Glutamatergic neuron (in vitro differentiated cells): ENCODE measurements at regions not wholly inside any gene's neighbourhood (a gene's known extent, or its start where the extent isn't known, plus 50 kb on each side); places are given as distances from the start of the nearest gene placed in this dataset.

Experiments used
- DNase-seq: peaks from one replicate; pipeline ENCODE4 v3.0.0; 2022
- H3K27ac Mint-ChIP-seq: one replicate; pipeline ENCODE4 v1.8.0; 2020; ENCODE audit warnings: mild to moderate bottlenecking, mixed read lengths, inconsistent platforms; ENCODE audit not compliant: unreplicated experiment
- H3K27me3 Mint-ChIP-seq: one replicate; pipeline ENCODE4 v1.8.0; 2020; ENCODE audit warnings: mild to moderate bottlenecking, moderate library complexity, mixed read lengths, inconsistent platforms; ENCODE audit not compliant: unreplicated experiment
- H3K36me3 Mint-ChIP-seq: one replicate; pipeline ENCODE4 v1.8.0; 2020; ENCODE audit warnings: mild to moderate bottlenecking, mixed read lengths, inconsistent platforms; ENCODE audit not compliant: unreplicated experiment
- H3K4me1 Mint-ChIP-seq: one replicate; pipeline ENCODE4 v1.8.0; 2020; ENCODE audit warnings: mild to moderate bottlenecking, low read depth, mixed read lengths, inconsistent platforms; ENCODE audit not compliant: unreplicated experiment
- H3K4me3 Mint-ChIP-seq: one replicate; pipeline ENCODE4 v1.8.0; 2020; ENCODE audit warnings: mild to moderate bottlenecking, mixed read lengths, inconsistent platforms; ENCODE audit not compliant: unreplicated experiment
- H3K9me3 Mint-ChIP-seq: one replicate; pipeline ENCODE4 v1.8.0; 2020; ENCODE audit warnings: mild to moderate bottlenecking, moderate library complexity, mixed read lengths, inconsistent platforms; ENCODE audit not compliant: unreplicated experiment
- TF ChIP-seq, protein P1 (sequence below): fragments of 200-600 bp; sonication (generic); IDR thresholded peaks from one replicate; pipeline ENCODE4 v1.5.0; 2021; ENCODE audit not compliant: partially characterized antibody, unreplicated experiment

DNA sequence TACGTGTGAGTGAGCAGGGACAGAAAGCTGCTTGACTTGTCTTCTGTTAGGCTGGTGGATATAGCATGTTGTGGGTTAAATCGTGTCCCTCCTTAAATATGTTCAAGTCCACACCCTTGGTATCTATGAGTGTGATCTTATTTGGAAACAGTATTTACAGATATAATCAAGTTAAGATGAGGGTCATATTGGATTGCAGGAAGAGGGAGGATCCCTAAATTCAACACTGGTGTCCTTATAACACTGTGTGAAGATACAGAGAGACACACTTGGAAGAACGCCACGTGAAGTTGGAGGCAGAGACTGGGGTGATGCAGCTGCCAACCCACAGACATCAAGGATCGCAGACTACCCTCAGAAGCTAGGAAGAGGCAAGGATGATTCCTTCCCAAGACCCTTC is 275.2 kb upstream of the SSTR1 start:
- no peaks in the 10 kb centered on the region for H3K27me3 Mint-ChIP-seq
- H3K36me3 Mint-ChIP-seq = no peaks in the 10 kb centered on the region
- TF ChIP-seq, protein P1, sequence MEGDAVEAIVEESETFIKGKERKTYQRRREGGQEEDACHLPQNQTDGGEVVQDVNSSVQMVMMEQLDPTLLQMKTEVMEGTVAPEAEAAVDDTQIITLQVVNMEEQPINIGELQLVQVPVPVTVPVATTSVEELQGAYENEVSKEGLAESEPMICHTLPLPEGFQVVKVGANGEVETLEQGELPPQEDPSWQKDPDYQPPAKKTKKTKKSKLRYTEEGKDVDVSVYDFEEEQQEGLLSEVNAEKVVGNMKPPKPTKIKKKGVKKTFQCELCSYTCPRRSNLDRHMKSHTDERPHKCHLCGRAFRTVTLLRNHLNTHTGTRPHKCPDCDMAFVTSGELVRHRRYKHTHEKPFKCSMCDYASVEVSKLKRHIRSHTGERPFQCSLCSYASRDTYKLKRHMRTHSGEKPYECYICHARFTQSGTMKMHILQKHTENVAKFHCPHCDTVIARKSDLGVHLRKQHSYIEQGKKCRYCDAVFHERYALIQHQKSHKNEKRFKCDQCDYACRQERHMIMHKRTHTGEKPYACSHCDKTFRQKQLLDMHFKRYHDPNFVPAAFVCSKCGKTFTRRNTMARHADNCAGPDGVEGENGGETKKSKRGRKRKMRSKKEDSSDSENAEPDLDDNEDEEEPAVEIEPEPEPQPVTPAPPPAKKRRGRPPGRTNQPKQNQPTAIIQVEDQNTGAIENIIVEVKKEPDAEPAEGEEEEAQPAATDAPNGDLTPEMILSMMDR = no peak
- no peaks in the 10 kb centered on the region for H3K9me3 Mint-ChIP-seq
- H3K4me3 Mint-ChIP-seq = no peak overlapping the region
- no peak for DNase-seq
- H3K27ac Mint-ChIP-seq = no peak overlapping the region
- H3K4me1 Mint-ChIP-seq = peaks cover 3% of the 10 kb centered on the region

DNA sequence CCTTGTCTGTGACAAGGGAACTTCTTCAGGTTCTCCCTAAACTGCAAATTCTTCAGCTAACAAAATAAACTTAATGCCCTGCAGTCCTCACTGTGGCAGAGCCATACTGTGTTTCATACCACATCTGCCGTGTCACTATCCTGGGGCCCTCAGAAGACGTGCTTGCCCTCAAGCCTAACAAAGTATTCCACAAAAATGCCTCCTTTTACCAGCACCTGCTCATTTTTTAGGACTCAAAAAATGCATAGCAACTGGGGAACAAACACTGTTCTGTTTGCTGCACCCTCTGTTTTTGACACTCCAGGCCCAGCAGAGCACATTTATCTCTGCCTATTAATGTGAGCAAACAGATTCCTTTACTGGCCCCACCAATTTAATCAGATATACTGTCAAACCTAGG is 270.7 kb upstream of the SSTR1 start:
- Mint-ChIP-seq H3K9me3 (no peaks in the 10 kb centered on the region), H3K36me3 (no peaks in the 10 kb centered on the region)

DNA sequence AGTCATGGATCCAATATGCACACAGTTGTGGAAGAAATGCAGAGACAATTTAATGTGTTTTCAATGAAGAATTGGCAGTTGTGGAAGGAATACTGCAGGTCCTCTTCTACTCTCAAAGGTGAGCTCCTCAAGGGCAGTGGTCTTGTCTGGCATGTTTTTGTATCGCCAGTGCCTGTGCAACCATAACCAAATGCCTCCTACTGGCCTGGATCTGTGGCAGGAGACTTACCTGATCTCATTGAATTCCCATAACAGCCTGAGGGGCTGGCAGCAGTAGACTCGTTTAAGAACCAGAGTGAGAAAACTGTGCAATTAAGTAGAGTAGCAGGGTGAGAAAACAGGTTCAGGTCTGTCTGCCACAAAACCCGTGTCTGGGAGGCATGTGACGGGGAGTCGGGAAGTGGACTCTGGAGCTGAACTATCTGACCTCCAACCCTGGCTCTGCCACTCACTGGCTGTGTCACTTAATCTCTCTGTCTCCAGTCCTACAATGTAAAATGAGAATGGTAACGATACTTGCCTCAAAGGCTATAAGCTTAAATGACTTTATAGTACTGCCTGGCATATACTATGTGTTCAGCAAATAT is 268.2 kb upstream of the SSTR1 start:
- no peak overlapping the region for H3K27ac Mint-ChIP-seq
- TF ChIP-seq, protein P1 = no peak
- peaks cover 6% of the 10 kb centered on the region for H3K36me3 Mint-ChIP-seq
- no peak for DNase-seq
- H3K4me3 Mint-ChIP-seq = no peak overlapping the region
- no peaks in the 10 kb centered on the region for H3K9me3 Mint-ChIP-seq
- H3K4me1 Mint-ChIP-seq = no peaks in the 10 kb centered on the region
- no peaks in the 10 kb centered on the region for H3K27me3 Mint-ChIP-seq

More for the DNA sequence above, 270.7 kb upstream of the SSTR1 start:
- Mint-ChIP-seq H3K27me3 (no peaks in the 10 kb centered on the region), H3K4me1 (peaks cover 1% of the 10 kb centered on the region), H3K4me3 (no peak overlapping the region), H3K27ac (no peak overlapping the region)
- TF ChIP-seq, protein P1 = no peak
- no peak for DNase-seq

DNA sequence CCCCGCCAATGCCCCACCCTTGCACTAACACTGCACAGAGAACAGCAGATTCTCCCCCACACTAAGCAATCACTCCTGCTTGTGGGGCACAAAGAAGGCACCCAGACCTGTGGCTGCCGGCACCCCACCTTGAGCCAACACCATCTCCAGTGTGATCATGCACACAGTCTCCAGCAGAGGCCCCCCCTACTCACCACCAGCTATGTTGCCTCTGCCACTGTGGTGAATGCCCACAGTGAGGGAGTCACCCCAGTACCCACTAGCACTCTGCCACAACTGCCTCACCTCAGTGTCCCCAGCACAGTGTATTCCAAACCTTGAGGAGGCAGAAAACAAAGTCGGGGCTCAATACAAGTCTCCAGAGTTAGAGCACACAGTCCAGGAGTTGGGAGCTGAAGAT is 261.7 kb upstream of the SSTR1 start:
- Mint-ChIP-seq H3K27ac (no peak overlapping the region), H3K4me1 (no peaks in the 10 kb centered on the region), H3K9me3 (peaks cover 10% of the 10 kb centered on the region), H3K36me3 (peaks cover 18% of the 10 kb centered on the region), H3K4me3 (no peak overlapping the region), H3K27me3 (peaks cover 2% of the 10 kb centered on the region)
- TF ChIP-seq, protein P1 = no peak
- no peak for DNase-seq

DNA sequence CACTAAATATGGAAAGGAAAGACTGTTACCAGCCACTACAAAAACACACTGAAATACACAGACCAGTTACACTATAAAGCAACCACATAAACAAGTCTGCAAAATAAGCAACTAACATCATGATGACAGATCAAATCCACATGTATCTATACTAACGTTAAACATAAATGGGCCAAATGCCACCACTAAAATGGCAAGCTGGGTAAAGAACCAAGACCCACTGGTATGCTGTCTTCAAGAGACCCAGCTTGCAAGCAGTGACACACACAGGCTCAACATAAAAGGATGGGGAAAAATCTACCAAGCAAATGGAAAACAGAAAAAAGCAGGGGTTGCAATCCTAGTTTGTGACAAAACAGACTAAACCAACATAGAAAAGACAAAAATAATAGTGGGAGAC is 260.9 kb upstream of the SSTR1 start:
- DNase-seq = no peak
- Mint-ChIP-seq H3K4me1 (no peaks in the 10 kb centered on the region), H3K4me3 (no peak overlapping the region), H3K9me3 (peaks cover 10% of the 10 kb centered on the region), H3K27me3 (peaks cover 2% of the 10 kb centered on the region), H3K27ac (no peak overlapping the region), H3K36me3 (peaks cover 18% of the 10 kb centered on the region)
- TF ChIP-seq, protein P1 = no peak
